Keratinocyte (primary cell): ENCODE measurements at regions not wholly inside any gene's neighbourhood (a gene's known extent, or its start where the extent isn't known, plus 50 kb on each side); places are given as distances from the start of the nearest gene placed in this dataset.

ENCODE experiments used
- EZH2 ChIP-seq: IDR thresholded peaks from one replicate; pipeline ENCODE4 v1.6.1; 2012; ENCODE audit warnings: inconsistent platforms, mild to moderate bottlenecking, low read length, moderate library complexity
- TF ChIP-seq, protein P1 (sequence below), 3 experiments: IDR thresholded peaks in 1 of 3; conservative IDR thresholded peaks in 1 of 3; optimal IDR thresholded peaks in 1 of 3; 2 replicates in 2 of 3; 3 replicates in 1 of 3; pipeline versions ENCODE3 to v1.5.1; 2011; ENCODE audit warnings: low read length in 3 of 3, mild to moderate bottlenecking in 3 of 3, moderate library complexity in 2 of 3, control low read depth in 1 of 3, inconsistent platforms in 1 of 3; ENCODE audit not compliant: insufficient read depth in 2 of 3; ENCODE audit errors: extremely low read depth in 1 of 3

DNA sequence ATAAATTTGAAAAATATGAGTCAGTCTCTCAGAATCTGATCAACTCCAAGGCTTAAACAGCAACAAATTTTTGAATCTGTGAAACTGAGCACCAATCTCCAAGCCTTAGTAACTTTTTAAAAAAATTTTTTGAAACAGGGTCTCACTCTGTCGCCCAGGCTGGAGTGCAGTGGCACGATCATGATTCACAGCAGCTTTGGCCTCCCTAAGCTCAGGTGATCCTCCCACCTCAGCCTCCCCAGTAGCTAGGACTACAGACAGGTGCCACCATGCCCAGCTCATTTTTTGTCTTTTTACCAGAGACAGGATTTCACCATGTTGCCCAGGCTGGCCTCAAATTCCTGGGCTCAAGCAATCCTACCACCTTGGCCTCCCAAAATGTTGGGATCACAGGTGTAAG, 207.9 kb upstream of the TCF21 start:
- TF ChIP-seq, protein P1, sequence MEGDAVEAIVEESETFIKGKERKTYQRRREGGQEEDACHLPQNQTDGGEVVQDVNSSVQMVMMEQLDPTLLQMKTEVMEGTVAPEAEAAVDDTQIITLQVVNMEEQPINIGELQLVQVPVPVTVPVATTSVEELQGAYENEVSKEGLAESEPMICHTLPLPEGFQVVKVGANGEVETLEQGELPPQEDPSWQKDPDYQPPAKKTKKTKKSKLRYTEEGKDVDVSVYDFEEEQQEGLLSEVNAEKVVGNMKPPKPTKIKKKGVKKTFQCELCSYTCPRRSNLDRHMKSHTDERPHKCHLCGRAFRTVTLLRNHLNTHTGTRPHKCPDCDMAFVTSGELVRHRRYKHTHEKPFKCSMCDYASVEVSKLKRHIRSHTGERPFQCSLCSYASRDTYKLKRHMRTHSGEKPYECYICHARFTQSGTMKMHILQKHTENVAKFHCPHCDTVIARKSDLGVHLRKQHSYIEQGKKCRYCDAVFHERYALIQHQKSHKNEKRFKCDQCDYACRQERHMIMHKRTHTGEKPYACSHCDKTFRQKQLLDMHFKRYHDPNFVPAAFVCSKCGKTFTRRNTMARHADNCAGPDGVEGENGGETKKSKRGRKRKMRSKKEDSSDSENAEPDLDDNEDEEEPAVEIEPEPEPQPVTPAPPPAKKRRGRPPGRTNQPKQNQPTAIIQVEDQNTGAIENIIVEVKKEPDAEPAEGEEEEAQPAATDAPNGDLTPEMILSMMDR (optimal IDR thresholded peaks at IDR 0.05 in 1 of 3, IDR thresholded peaks at IDR 0.05 in 1 of 3, conservative IDR thresholded peaks at IDR 0.05 in 1 of 3; ENCODE audit: extremely low read depth in 1 of 3, insufficient read depth in 2 of 3, low read length in 3 of 3), result no peak
- TF ChIP-seq EZH2, result no peak
